GM10266 (cell line): ENCODE measurements at regions not wholly inside any gene's neighbourhood (a gene's known extent, or its start where the extent isn't known, plus 50 kb on each side); places are given as distances from the start of the nearest gene placed in this dataset.

Source experiments
- DNase-seq: peaks from one replicate; pipeline ENCODE4 v3.0.0; 2012; ENCODE audit errors: extremely low spot score
- CTCF ChIP-seq: IDR thresholded peaks from 2 replicates; pipeline ENCODE4 v1.5.1; 2012; ENCODE audit warnings: mild to moderate bottlenecking, low read depth; ENCODE audit not compliant: control insufficient read depth, insufficient read depth; ENCODE audit errors: missing control alignments

- DNase-seq, result no peak
- TF ChIP-seq CTCF, result no peak
Observed at GRCh38 chr2:223503746-223504145, 98.4 kb downstream of the SCG2 start.

GRCh38 chr2:223508372-223508771, 93.8 kb downstream of the SCG2 start:
- no peak for DNase-seq

GRCh38 chr2:223510713-223511112, 91.4 kb downstream of the SCG2 start:
- no peak for DNase-seq
- TF ChIP-seq CTCF, result no peak

More at GRCh38 chr2:223508372-223508771, 93.8 kb downstream of the SCG2 start:
- no peak for TF ChIP-seq CTCF

GRCh38 chr2:223511168-223511567, 91.0 kb downstream of the SCG2 start:
- DNase-seq, result no peak
- no peak for TF ChIP-seq CTCF

GRCh38 chr2:223513771-223514455, 88.2 kb downstream of the SCG2 start:
- DNase-seq, result no peak

GRCh38 chr2:223519471-223519870, 82.7 kb downstream of the SCG2 start:
- DNase-seq, result no peak
- no peak for TF ChIP-seq CTCF

More at GRCh38 chr2:223513771-223514455, 88.2 kb downstream of the SCG2 start:
- TF ChIP-seq CTCF, result no peak

GRCh38 chr2:223522796-223523195, 79.4 kb downstream of the SCG2 start:
- no peak for DNase-seq
- no peak for TF ChIP-seq CTCF
